ENCODE measurements at regions not wholly inside any gene's neighbourhood (a gene's known extent, or its start where the extent isn't known, plus 50 kb on each side); places are given as distances from the start of the nearest gene placed in this dataset.

- no TSS peak for BruUV-seq (replicated peaks)
- Mint-ChIP-seq H3K9me3 (ENCODE audit: unreplicated experiment) (no peaks in the 10 kb centered on the region), H3K27ac (ENCODE audit: low read depth, unreplicated experiment) (no peak overlapping the region)
Measured at GRCh38 chr3:56997675-56998074, 62.8 kb upstream of the SPATA12 start.

GRCh38 chr3:56997041-56997440, 63.4 kb upstream of the SPATA12 start:
- Mint-ChIP-seq H3K27ac (ENCODE audit: low read depth, unreplicated experiment) (no peak overlapping the region), H3K4me1 (ENCODE audit: insufficient read depth, unreplicated experiment) (no peaks in the 10 kb centered on the region), H3K27me3 (ENCODE audit: insufficient read depth, unreplicated experiment) (no peaks in the 10 kb centered on the region), H3K4me3 (ENCODE audit: unreplicated experiment) (no peak overlapping the region), H3K36me3 (ENCODE audit: insufficient read depth, unreplicated experiment) (no peaks in the 10 kb centered on the region), H3K9me3 (ENCODE audit: unreplicated experiment) (no peaks in the 10 kb centered on the region)
- POLR2A ChIA-PET = interaction anchor here (0.9 to 2.0 kb wide), 3 partner anchors 62 to 94 kb away, joined by 4 to 8 read pairs (median 5); no protein-coding TSS in a partner anchor
- intact Hi-C loops (cut with micrococcal nuclease) = no loop called here
- no peak for TF ChIP-seq CTCF (IDR thresholded peaks at IDR 0.05; ENCODE audit: unreplicated experiment)
- CTCF ChIA-PET = interaction anchor here (0.6 to 3.3 kb wide), 12 partner anchors 10 to 230 kb away, joined by 3 to 74 read pairs (median 6); partner anchors contain the start of genes APPL1 and IL17RD
- BruUV-seq (replicated peaks) = no TSS peak
- DNase-seq (ENCODE audit: unreplicated experiment) = no peak

More at GRCh38 chr3:56997675-56998074, 62.8 kb upstream of the SPATA12 start:
- ChIA-PET POLR2A (interaction anchor here (0.6 to 1.3 kb wide), 3 partner anchors 25 to 94 kb away, joined by 3 to 5 read pairs (median 4); no protein-coding TSS in a partner anchor), CTCF (interaction anchor here (0.6 to 3.3 kb wide), 7 partner anchors 70 to 294 kb away, joined by 3 to 45 read pairs (median 4); no protein-coding TSS in a partner anchor)
- no peak for DNase-seq (ENCODE audit: unreplicated experiment)
- no peaks in the 10 kb centered on the region for H3K4me1 Mint-ChIP-seq (ENCODE audit: insufficient read depth, unreplicated experiment)
- H3K4me3 Mint-ChIP-seq (ENCODE audit: unreplicated experiment) = no peak overlapping the region
- no peak for TF ChIP-seq CTCF (IDR thresholded peaks at IDR 0.05; ENCODE audit: unreplicated experiment)
- intact Hi-C loops (cut with micrococcal nuclease) = no loop called here
- no peaks in the 10 kb centered on the region for H3K36me3 Mint-ChIP-seq (ENCODE audit: insufficient read depth, unreplicated experiment)
- H3K27me3 Mint-ChIP-seq (ENCODE audit: insufficient read depth, unreplicated experiment) = no peaks in the 10 kb centered on the region

GRCh38 chr3:56994391-56994790, 66.1 kb upstream of the SPATA12 start:
- Mint-ChIP-seq H3K27me3 (ENCODE audit: insufficient read depth, unreplicated experiment) (no peaks in the 10 kb centered on the region), H3K4me1 (ENCODE audit: insufficient read depth, unreplicated experiment) (no peaks in the 10 kb centered on the region), H3K27ac (ENCODE audit: low read depth, unreplicated experiment) (no peak overlapping the region), H3K9me3 (ENCODE audit: unreplicated experiment) (no peaks in the 10 kb centered on the region), H3K36me3 (ENCODE audit: insufficient read depth, unreplicated experiment) (no peaks in the 10 kb centered on the region), H3K4me3 (ENCODE audit: unreplicated experiment) (no peak overlapping the region)
- no peak for TF ChIP-seq CTCF (IDR thresholded peaks at IDR 0.05; ENCODE audit: unreplicated experiment)
- ChIA-PET CTCF (interaction anchor here (0.7 to 1.7 kb wide), 4 partner anchors 86 to 314 kb away, joined by 4 to 11 read pairs (median 5); no protein-coding TSS in a partner anchor), POLR2A (interaction anchor here (0.7 kb wide), 1 partner anchor 1019 kb away, joined by 3 read pairs; no protein-coding TSS in a partner anchor)
- no peak for DNase-seq (ENCODE audit: unreplicated experiment)
- BruUV-seq (replicated peaks) = no TSS peak
- intact Hi-C loops (cut with micrococcal nuclease) = loop anchor here (2.0 kb wide), 1 partner anchor 84 kb away; no protein-coding TSS in a partner anchor

- no peak for DNase-seq (ENCODE audit: unreplicated experiment)
Measured at GRCh38 chr3:56990641-56991015, 69.8 kb upstream of the SPATA12 start.

More at GRCh38 chr3:56990641-56991015, 69.8 kb upstream of the SPATA12 start:
- no peak overlapping the region for H3K27ac Mint-ChIP-seq (ENCODE audit: low read depth, unreplicated experiment)
- no peaks in the 10 kb centered on the region for H3K36me3 Mint-ChIP-seq (ENCODE audit: insufficient read depth, unreplicated experiment)
- ChIA-PET CTCF (interaction anchor here (1.0 to 8.9 kb wide), 7 partner anchors 9 to 297 kb away, joined by 4 to 234 read pairs (median 24); partner anchors contain the start of gene ARHGEF3), POLR2A (no interaction called here)
- H3K27me3 Mint-ChIP-seq (ENCODE audit: insufficient read depth, unreplicated experiment) = no peaks in the 10 kb centered on the region
- intact Hi-C loops (cut with micrococcal nuclease) = no loop called here
- TF ChIP-seq CTCF (IDR thresholded peaks at IDR 0.05; ENCODE audit: unreplicated experiment) = no peak
- H3K9me3 Mint-ChIP-seq (ENCODE audit: unreplicated experiment) = no peaks in the 10 kb centered on the region
- no peak overlapping the region for H3K4me3 Mint-ChIP-seq (ENCODE audit: unreplicated experiment)
- H3K4me1 Mint-ChIP-seq (ENCODE audit: insufficient read depth, unreplicated experiment) = no peaks in the 10 kb centered on the region
- BruUV-seq (replicated peaks) = no TSS peak
